ENCODE measurements at regions not wholly inside any gene's neighbourhood (a gene's known extent, or its start where the extent isn't known, plus 50 kb on each side); places are given as distances from the start of the nearest gene placed in this dataset.

DNA sequence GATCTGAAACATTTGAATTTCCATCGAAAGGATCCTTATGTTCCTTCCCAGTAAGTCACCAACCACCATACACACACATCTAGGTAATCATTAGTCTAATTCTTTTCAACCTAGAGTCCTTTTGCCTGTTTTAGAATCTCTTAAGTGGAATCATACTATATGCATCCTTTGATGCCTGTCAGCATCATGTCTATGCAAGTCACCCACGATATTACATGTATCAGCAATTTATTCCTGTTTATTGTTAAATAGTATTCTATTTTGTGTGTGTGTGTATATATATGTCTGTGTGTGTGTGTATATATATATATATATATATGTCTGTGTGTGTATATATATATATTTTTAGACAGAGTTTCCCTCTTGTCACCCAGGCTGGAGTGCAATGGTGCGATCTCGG, 78.9 kb upstream of the RPH3AL start:
- Histone ChIP-seq H3K79me2 (ENCODE audit: insufficient read depth, low read length) (no peaks in the 10 kb centered on the region), H4K8ac (replicated peaks; ENCODE audit: insufficient read length, low read depth, low read length) (no peak overlapping the region), H3K79me1 (ENCODE audit: insufficient read depth, low read depth, low read length, poor library complexity, severe bottlenecking) (no peaks in the 10 kb centered on the region), H3K23ac (ENCODE audit: insufficient read length, low read depth, low read length) (no peak overlapping the region), H4K5ac (ENCODE audit: insufficient read length, low read depth, low read length) (no peak overlapping the region), H4K91ac (ENCODE audit: insufficient read length, low read depth, low read length) (no peak overlapping the region), H2BK5ac (ENCODE audit: insufficient read length, low read length) (no peak overlapping the region), H3K4me2 (ENCODE audit: insufficient read depth, insufficient read length, low read length) (no peak overlapping the region), H3K14ac (ENCODE audit: insufficient read depth, low read length) (no peak overlapping the region), H3K23me2 (ENCODE audit: insufficient read length, low read depth, low read length, poor library complexity, severe bottlenecking) (no peaks in the 10 kb centered on the region), H3K4me1 (ENCODE audit: insufficient read depth, low read length) (peaks cover 3% of the 10 kb centered on the region; the same call in 1 of the 2 replicates), H2BK12ac (ENCODE audit: insufficient read length, low read depth, low read length) (no peak overlapping the region), H3K4ac (ENCODE audit: low read depth, low read length) (no peak overlapping the region), H3T11ph (ENCODE audit: low read length) (no peak overlapping the region), H3K9ac (ENCODE audit: extremely low read depth, insufficient read length, low read length) (no peak overlapping the region), H3K56ac (ENCODE audit: insufficient read length, low read depth, low read length) (no peak overlapping the region), H2AK5ac (ENCODE audit: insufficient read length, low read length) (no peak overlapping the region), H2BK120ac (ENCODE audit: low read depth, low read length, poor library complexity, severe bottlenecking) (no peak overlapping the region), H3K18ac (ENCODE audit: insufficient read length, low read depth, low read length) (no peak overlapping the region), H2AFZ (ENCODE audit: low read length) (no peak overlapping the region), H3K27me3 (ENCODE audit: insufficient read depth, low read length) (no peaks in the 10 kb centered on the region), H3K9me3 (ENCODE audit: control insufficient read depth, low read depth, low read length) (peaks cover 5% of the 10 kb centered on the region), H4K20me1 (ENCODE audit: control insufficient read depth, insufficient read depth, insufficient read length) (no peaks in the 10 kb centered on the region), H2BK15ac (ENCODE audit: low read depth, low read length) (no peak overlapping the region), H2BK20ac (ENCODE audit: low read depth, low read length, poor library complexity, severe bottlenecking) (no peak overlapping the region), H3K27ac (ENCODE audit: insufficient read length, low read depth, low read length) (no peak overlapping the region)
- Mint-ChIP-seq H3K4me3 (no peak overlapping the region), H3K27ac (no peak overlapping the region), H3K36me3 (ENCODE audit: insufficient read depth in 1 of 3, low read depth in 3 of 3) (peaks cover 5 to 29% (median 10%) of the 10 kb centered on the region in 3 experiments; a peak in 6 of 7 replicates), H3K4me1 (peaks cover 15 to 17% of the 10 kb centered on the region in 2 experiments), H3K9me3 (peaks cover 35 to 37% of the 10 kb centered on the region in 2 experiments), H3K27me3 (ENCODE audit: low read depth) (peaks cover 15% of the 10 kb centered on the region)
- TF ChIP-seq, protein P1, sequence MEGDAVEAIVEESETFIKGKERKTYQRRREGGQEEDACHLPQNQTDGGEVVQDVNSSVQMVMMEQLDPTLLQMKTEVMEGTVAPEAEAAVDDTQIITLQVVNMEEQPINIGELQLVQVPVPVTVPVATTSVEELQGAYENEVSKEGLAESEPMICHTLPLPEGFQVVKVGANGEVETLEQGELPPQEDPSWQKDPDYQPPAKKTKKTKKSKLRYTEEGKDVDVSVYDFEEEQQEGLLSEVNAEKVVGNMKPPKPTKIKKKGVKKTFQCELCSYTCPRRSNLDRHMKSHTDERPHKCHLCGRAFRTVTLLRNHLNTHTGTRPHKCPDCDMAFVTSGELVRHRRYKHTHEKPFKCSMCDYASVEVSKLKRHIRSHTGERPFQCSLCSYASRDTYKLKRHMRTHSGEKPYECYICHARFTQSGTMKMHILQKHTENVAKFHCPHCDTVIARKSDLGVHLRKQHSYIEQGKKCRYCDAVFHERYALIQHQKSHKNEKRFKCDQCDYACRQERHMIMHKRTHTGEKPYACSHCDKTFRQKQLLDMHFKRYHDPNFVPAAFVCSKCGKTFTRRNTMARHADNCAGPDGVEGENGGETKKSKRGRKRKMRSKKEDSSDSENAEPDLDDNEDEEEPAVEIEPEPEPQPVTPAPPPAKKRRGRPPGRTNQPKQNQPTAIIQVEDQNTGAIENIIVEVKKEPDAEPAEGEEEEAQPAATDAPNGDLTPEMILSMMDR (conservative IDR thresholded peaks at IDR 0.05): no peak
- DNase-seq: no peak
- no CpG with 5 or more reads among the region's 4 CpGs for WGBS (ENCODE audit: extremely low coverage, insufficient read length, low lambda C conversion rate)

Measured in H9 (cell line).